ENCODE measurements at regions not wholly inside any gene's neighbourhood (a gene's known extent, or its start where the extent isn't known, plus 50 kb on each side); places are given as distances from the start of the nearest gene placed in this dataset.

DNA sequence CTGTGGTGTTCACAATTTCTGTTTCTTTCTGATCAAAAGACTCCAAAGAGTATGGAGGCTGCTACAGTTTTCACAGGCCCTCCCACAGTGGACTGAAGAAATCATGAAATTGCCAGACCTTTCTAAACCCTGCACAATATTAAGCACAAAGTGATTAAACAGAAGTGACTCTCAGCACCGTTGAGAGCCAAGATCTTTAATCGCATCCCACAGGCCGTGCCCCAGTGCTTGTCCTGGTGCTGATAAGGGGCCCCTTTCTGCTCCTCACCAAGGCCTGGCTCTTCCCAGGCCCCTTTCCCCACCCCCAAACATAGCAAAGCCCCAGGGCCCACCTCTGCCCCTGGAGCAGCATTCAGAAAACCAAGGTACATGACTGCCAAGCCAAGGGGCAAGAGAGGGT, 57.4 kb upstream of the BMAL1 start:
- H3K36me3 ChIP-seq: no peaks in the 10 kb centered on the region
- WGBS: 90% methylated on average over 3 of the region's 3 CpGs
- no peak overlapping the region for H3K4me3 ChIP-seq
- intact Hi-C loops (cut with DNase I): no loop called here
- H3K27ac ChIP-seq (replicated peaks in 1 of 4): no peak overlapping the region
- no peak for TF ChIP-seq POLR2A (IDR thresholded peaks at IDR 0.05; ENCODE audit: low read depth)
- TF ChIP-seq, protein P1, sequence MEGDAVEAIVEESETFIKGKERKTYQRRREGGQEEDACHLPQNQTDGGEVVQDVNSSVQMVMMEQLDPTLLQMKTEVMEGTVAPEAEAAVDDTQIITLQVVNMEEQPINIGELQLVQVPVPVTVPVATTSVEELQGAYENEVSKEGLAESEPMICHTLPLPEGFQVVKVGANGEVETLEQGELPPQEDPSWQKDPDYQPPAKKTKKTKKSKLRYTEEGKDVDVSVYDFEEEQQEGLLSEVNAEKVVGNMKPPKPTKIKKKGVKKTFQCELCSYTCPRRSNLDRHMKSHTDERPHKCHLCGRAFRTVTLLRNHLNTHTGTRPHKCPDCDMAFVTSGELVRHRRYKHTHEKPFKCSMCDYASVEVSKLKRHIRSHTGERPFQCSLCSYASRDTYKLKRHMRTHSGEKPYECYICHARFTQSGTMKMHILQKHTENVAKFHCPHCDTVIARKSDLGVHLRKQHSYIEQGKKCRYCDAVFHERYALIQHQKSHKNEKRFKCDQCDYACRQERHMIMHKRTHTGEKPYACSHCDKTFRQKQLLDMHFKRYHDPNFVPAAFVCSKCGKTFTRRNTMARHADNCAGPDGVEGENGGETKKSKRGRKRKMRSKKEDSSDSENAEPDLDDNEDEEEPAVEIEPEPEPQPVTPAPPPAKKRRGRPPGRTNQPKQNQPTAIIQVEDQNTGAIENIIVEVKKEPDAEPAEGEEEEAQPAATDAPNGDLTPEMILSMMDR (IDR thresholded peaks at IDR 0.05): no peak
- TF ChIP-seq POLR2AphosphoS5 (IDR thresholded peaks at IDR 0.05): no peak
- no peak for TF ChIP-seq EP300 (IDR thresholded peaks at IDR 0.05)
- DNase-seq (ENCODE audit: extremely low spot score): no peak
- no peaks in the 10 kb centered on the region for H3K9me3 ChIP-seq
- peaks cover 0 to 8% (median 5%) of the 10 kb centered on the region in 4 donors for H3K4me1 ChIP-seq
- H3K27me3 ChIP-seq: no peaks in the 10 kb centered on the region

- Histone ChIP-seq H3K4me1 (peaks cover 0 to 5% (median 0%) of the 10 kb centered on the region in 4 donors), H3K27me3 (no peaks in the 10 kb centered on the region), H3K9me3 (no peaks in the 10 kb centered on the region), H3K36me3 (no peaks in the 10 kb centered on the region), H3K4me3 (no peak overlapping the region), H3K27ac (replicated peaks in 1 of 4) (no peak overlapping the region)
- DNase-seq (ENCODE audit: extremely low spot score): no peak
- intact Hi-C loops (cut with DNase I): no loop called here
- WGBS: 92% methylated on average over 4 of the region's 4 CpGs
- TF ChIP-seq, protein P1 (IDR thresholded peaks at IDR 0.05): no peak
- TF ChIP-seq EP300 (IDR thresholded peaks at IDR 0.05) (no peak), POLR2A (IDR thresholded peaks at IDR 0.05; ENCODE audit: low read depth) (no peak), POLR2AphosphoS5 (IDR thresholded peaks at IDR 0.05) (no peak)
Observed at GRCh38 chr11:13221722-13222121, 55.9 kb upstream of the BMAL1 start.

GRCh38 chr11:13222285-13222684, 55.3 kb upstream of the BMAL1 start:
- intact Hi-C loops (cut with DNase I): no loop called here
- no peaks in the 10 kb centered on the region for H3K36me3 ChIP-seq
- H3K9me3 ChIP-seq: no peaks in the 10 kb centered on the region
- peaks cover 0 to 5% (median 0%) of the 10 kb centered on the region in 4 donors for H3K4me1 ChIP-seq
- no peak overlapping the region for H3K4me3 ChIP-seq
- TF ChIP-seq, protein P1 (IDR thresholded peaks at IDR 0.05): no peak
- TF ChIP-seq POLR2AphosphoS5 (IDR thresholded peaks at IDR 0.05): no peak
- no peak for TF ChIP-seq POLR2A (IDR thresholded peaks at IDR 0.05; ENCODE audit: low read depth)
- TF ChIP-seq EP300 (IDR thresholded peaks at IDR 0.05): no peak
- no peaks in the 10 kb centered on the region for H3K27me3 ChIP-seq
- DNase-seq (ENCODE audit: extremely low spot score): no peak
- 60% methylated on average over 2 of the region's 3 CpGs for WGBS
- no peak overlapping the region for H3K27ac ChIP-seq (replicated peaks in 1 of 4)

DNA sequence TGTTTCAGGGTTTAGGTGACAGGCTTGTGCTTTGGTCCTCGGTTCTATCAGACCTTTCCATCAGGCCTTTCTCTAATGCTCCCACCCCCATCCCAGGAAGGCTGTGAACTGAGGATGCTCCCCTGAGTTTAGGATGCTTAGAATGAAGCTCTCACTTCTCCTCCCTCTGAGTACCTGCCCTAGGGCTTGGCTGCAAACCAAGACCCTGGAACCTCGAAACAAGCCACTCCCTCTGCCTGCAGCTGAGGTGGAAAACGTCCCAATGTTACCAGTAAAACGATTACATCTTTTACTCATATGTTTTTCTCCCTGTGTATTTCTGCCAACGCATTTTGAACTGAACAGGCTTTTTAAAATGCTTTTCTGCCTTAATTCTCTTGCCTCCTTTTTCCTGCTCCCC, 54.5 kb upstream of the BMAL1 start:
- WGBS: 64% methylated on average over 5 of the region's 5 CpGs
- Histone ChIP-seq H3K27me3 (no peaks in the 10 kb centered on the region), H3K27ac (replicated peaks in 1 of 4) (no peak overlapping the region), H3K4me3 (no peak overlapping the region), H3K36me3 (no peaks in the 10 kb centered on the region), H3K4me1 (peaks cover 0 to 5% (median 0%) of the 10 kb centered on the region in 4 donors), H3K9me3 (no peaks in the 10 kb centered on the region)
- intact Hi-C loops (cut with DNase I): no loop called here
- TF ChIP-seq, protein P1 (IDR thresholded peaks at IDR 0.05): no peak
- no peak for TF ChIP-seq POLR2A (IDR thresholded peaks at IDR 0.05; ENCODE audit: low read depth)
- TF ChIP-seq EP300 (IDR thresholded peaks at IDR 0.05): no peak
- TF ChIP-seq POLR2AphosphoS5 (IDR thresholded peaks at IDR 0.05): no peak
- no peak for DNase-seq (ENCODE audit: extremely low spot score)

- Histone ChIP-seq H3K9me3 (no peaks in the 10 kb centered on the region), H3K27ac (replicated peaks in 1 of 4) (no peak overlapping the region), H3K4me1 (peaks cover 0 to 10% (median 4%) of the 10 kb centered on the region in 4 donors), H3K36me3 (no peaks in the 10 kb centered on the region), H3K27me3 (no peaks in the 10 kb centered on the region), H3K4me3 (no peak overlapping the region)
- intact Hi-C loops (cut with DNase I): no loop called here
- TF ChIP-seq POLR2AphosphoS5 (IDR thresholded peaks at IDR 0.05): no peak
- TF ChIP-seq, protein P1 (IDR thresholded peaks at IDR 0.05): no peak
- TF ChIP-seq EP300 (IDR thresholded peaks at IDR 0.05): no peak
- no peak for TF ChIP-seq POLR2A (IDR thresholded peaks at IDR 0.05; ENCODE audit: low read depth)
- DNase-seq (ENCODE audit: extremely low spot score): no peak
- 95% methylated on average over 1 of the region's 1 CpG for WGBS
Observed at GRCh38 chr11:13224324-13224723, 53.3 kb upstream of the BMAL1 start.
